K562 (cell line): ENCODE measurements at regions not wholly inside any gene's neighbourhood (a gene's known extent, or its start where the extent isn't known, plus 50 kb on each side); places are given as distances from the start of the nearest gene placed in this dataset.

ENCODE experiments used
- GATAD2A ChIP-seq: fragments of 450-650 bp; IDR thresholded peaks from 2 replicates; pipeline ENCODE4 v1.6.1; 2017
- MTA2 ChIP-seq: fragments of 450-650 bp; IDR thresholded peaks from 2 replicates; pipeline ENCODE4 v1.6.1; 2016; ENCODE audit warnings: low read depth
- RBM34 ChIP-seq: fragments of 200-400 bp; formaldehyde crosslinking; IDR thresholded peaks from 2 replicates; pipeline ENCODE4 v1.6.1; 2018; ENCODE audit warnings: low read length, borderline replicate concordance; ENCODE audit not compliant: insufficient read depth
- RREB1 ChIP-seq: fragments of 250-450 bp; sonication (Bioruptor Pico); IDR thresholded peaks from 2 replicates; pipeline ENCODE4 v1.4.0; 2020
- SMAD4 ChIP-seq: fragments of 250-450 bp; sonication (Bioruptor Pico); conservative IDR thresholded peaks from 2 replicates; pipeline ENCODE4 v1.8.0; 2021; ENCODE audit warnings: inconsistent platforms, mild to moderate bottlenecking, moderate library complexity
- STAT6 ChIP-seq: sonication (generic); formaldehyde crosslinking; IDR thresholded peaks from 2 replicates; pipeline ENCODE4 v1.8.1; 2023; ENCODE audit warnings: mild to moderate bottlenecking, missing genetic modification reagents
- ZNF407 ChIP-seq: fragments of 450-650 bp; IDR thresholded peaks from 2 replicates; pipeline ENCODE4 v1.6.1; 2016; ENCODE audit warnings: low read depth
- TF ChIP-seq, protein P1 (sequence below): sonication (generic); formaldehyde crosslinking; IDR thresholded peaks from 2 replicates; pipeline ENCODE4 v1.8.0; 2022; ENCODE audit warnings: missing genetic modification reagents, mild to moderate bottlenecking, borderline replicate concordance

DNA sequence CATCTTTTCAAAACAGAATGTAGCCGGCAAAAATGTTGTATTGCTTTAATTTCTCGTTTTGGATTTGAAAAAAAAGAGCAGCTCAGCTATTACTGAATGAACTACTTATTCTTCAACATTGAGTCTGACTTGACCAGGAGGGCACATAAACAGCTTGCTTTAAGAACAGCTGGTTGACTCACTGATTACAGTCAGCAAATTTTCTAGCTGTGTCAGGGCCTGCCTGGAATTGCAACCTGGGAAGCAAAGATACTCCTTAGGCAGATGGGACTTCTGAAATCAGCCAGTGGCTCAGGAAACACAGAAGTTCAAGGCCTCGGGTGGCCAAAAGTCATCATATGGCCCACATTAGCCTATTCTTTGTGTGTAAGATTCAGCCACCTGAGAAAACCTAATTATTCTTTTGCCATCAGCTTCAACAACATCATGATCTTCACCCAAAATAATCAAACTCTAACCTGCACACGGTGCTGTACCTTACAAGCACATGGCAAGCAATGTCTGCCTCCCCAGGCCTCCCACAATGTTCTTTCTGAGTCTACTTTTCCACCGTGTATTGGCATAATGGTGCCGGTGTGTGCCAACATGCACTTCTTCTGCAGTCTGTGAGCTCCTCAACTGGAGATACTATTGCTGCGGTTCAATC, 307.2 kb downstream of the HHIPL2 start (continued):
- TF ChIP-seq, protein P1, sequence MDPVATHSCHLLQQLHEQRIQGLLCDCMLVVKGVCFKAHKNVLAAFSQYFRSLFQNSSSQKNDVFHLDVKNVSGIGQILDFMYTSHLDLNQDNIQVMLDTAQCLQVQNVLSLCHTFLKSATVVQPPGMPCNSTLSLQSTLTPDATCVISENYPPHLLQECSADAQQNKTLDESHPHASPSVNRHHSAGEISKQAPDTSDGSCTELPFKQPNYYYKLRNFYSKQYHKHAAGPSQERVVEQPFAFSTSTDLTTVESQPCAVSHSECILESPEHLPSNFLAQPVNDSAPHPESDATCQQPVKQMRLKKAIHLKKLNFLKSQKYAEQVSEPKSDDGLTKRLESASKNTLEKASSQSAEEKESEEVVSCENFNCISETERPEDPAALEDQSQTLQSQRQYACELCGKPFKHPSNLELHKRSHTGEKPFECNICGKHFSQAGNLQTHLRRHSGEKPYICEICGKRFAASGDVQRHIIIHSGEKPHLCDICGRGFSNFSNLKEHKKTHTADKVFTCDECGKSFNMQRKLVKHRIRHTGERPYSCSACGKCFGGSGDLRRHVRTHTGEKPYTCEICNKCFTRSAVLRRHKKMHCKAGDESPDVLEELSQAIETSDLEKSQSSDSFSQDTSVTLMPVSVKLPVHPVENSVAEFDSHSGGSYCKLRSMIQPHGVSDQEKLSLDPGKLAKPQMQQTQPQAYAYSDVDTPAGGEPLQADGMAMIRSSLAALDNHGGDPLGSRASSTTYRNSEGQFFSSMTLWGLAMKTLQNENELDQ: no peak
- no peak for TF ChIP-seq RBM34
- no peak for TF ChIP-seq GATAD2A
- no peak for TF ChIP-seq ZNF407
- no peak for TF ChIP-seq STAT6
- TF ChIP-seq SMAD4 (CRISPR knock-in tag): no peak
- TF ChIP-seq RREB1 (CRISPR knock-in tag): no peak
- peak; percentile 39; the same call in 1 of the 2 replicates for TF ChIP-seq MTA2
